ENCODE measurements at regions not wholly inside any gene's neighbourhood (a gene's known extent, or its start where the extent isn't known, plus 50 kb on each side); places are given as distances from the start of the nearest gene placed in this dataset.
"Not testable (repeated sequence)": the region's sequence is repeated elsewhere in the genome, so short reads cannot be mapped to it uniquely, and the experiment has no call there.

DNA sequence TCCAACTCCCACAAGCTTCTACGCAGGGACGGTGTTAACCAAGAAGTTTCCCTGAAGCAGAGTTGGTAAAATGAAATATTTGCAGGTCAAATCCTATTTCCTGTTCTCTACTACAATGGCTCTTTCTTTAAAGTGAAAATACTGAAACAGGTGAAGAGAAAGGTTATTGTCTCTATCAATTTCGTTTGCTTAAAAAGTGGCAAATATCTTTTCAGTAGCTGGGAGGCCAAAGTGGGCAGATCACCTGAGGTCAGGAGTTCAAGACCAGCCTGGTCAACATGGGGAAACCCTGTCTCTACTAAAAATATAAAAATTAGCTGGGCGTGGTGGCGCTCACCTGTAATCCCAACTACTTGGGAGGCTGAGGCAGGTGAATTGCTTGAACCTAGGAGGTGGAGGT, 134.2 kb upstream of the TPM1 start:
- H3K4me1 ChIP-seq (ENCODE audit: control insufficient read depth in 1 of 2, insufficient read depth in 2 of 2, low read length in 2 of 2): peaks cover 0 to 17% of the 10 kb centered on the region in 2 donors
- H3K27me3 ChIP-seq (ENCODE audit: low read depth, low read length); H3K9me3 ChIP-seq (ENCODE audit: control insufficient read depth in 1 of 2, low read length in 2 of 2); H3K4me3 ChIP-seq (ENCODE audit: low read depth in 1 of 2, low read length in 2 of 2); H3K36me3 ChIP-seq (ENCODE audit: control insufficient read depth in 1 of 2, insufficient read depth in 2 of 2, low read length in 2 of 2); H3K27ac ChIP-seq (ENCODE audit: low read length): not testable (repeated sequence)

DNA sequence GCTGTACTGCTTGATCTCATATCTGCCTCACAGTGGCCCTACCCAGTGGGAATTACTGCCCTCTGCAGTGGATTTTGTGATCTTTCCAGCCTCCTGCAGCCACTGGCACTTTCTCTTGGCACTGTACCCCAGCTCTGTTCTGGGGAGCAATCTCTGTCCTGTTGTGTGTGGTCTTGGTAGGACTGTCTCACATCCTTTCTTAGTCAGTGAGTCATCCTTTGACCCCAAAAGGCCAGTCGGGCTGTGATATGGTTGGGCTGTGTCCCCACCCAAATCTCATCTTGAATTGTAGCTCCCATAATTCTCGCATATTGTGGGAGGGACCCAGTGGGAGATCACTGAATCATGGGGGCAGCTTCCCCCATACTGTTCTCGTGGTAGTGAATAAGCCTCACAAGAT, 133.3 kb upstream of the TPM1 start:
- Histone ChIP-seq H3K4me1 (ENCODE audit: control insufficient read depth in 1 of 2, insufficient read depth in 2 of 2, low read length in 2 of 2) (peaks cover 0 to 15% of the 10 kb centered on the region in 2 donors), H3K27ac (ENCODE audit: low read length) (no peak overlapping the region), H3K36me3 (ENCODE audit: control insufficient read depth in 1 of 2, insufficient read depth in 2 of 2, low read length in 2 of 2) (no peaks in the 10 kb centered on the region), H3K27me3 (ENCODE audit: low read depth, low read length) (no peaks in the 10 kb centered on the region), H3K4me3 (ENCODE audit: low read depth in 1 of 2, low read length in 2 of 2) (no peak overlapping the region), H3K9me3 (ENCODE audit: control insufficient read depth in 1 of 2, low read length in 2 of 2) (no peaks in the 10 kb centered on the region)

DNA sequence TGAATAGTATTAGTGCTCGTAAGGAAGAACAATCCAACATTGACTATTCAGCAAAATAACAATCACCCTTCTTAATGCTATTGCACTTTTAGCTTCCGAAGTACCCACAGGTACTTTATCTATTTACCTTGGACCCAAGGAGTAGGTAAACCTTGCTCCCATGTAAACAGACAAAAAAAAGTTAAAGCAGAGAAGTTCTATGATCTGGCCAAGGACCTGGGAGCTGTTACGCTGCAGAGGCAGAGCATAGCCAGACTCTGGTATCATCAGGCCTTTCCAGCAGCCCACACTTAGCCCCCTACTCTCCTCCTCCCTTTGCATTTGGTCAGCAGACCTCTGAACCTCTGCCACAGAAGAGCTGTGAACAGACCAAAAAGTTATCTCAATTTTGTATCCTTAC, 130.3 kb upstream of the TPM1 start:
- H3K27me3 ChIP-seq (ENCODE audit: low read depth, low read length): peaks cover 4% of the 10 kb centered on the region
- H3K9me3 ChIP-seq (ENCODE audit: control insufficient read depth in 1 of 2, low read length in 2 of 2): no peaks in the 10 kb centered on the region
- no peak overlapping the region for H3K4me3 ChIP-seq (ENCODE audit: low read depth in 1 of 2, low read length in 2 of 2)
- no peak overlapping the region for H3K27ac ChIP-seq (ENCODE audit: low read length)
- H3K36me3 ChIP-seq (ENCODE audit: control insufficient read depth in 1 of 2, insufficient read depth in 2 of 2, low read length in 2 of 2): no peaks in the 10 kb centered on the region
- peaks cover 0 to 7% of the 10 kb centered on the region in 2 donors for H3K4me1 ChIP-seq (ENCODE audit: control insufficient read depth in 1 of 2, insufficient read depth in 2 of 2, low read length in 2 of 2)

DNA sequence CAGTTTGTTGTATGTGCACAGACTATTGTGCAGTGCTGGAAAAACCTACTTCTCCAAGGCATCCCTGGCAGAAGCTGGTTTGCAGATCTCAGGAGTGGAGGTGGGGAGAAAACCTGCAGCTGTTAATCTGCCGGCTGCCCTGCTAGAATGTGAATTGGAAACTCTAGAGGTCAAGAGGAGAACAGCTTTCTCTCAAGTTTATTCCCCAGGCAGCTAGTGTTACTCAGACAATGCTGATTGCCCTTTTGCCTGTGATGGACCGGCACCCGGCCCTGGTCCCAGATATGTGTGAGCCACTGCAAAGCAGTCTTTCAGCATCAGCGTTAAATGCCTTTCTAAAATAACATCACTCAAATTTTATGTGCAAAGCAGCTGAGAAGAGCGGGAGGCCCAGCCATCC, 129.7 kb upstream of the TPM1 start:
- no peak overlapping the region for H3K4me3 ChIP-seq (ENCODE audit: low read depth in 1 of 2, low read length in 2 of 2)
- H3K9me3 ChIP-seq (ENCODE audit: control insufficient read depth in 1 of 2, low read length in 2 of 2): no peaks in the 10 kb centered on the region
- no peak overlapping the region for H3K27ac ChIP-seq (ENCODE audit: low read length)
- no peaks in the 10 kb centered on the region for H3K36me3 ChIP-seq (ENCODE audit: control insufficient read depth in 1 of 2, insufficient read depth in 2 of 2, low read length in 2 of 2)
- peaks cover 0 to 4% of the 10 kb centered on the region in 2 donors for H3K4me1 ChIP-seq (ENCODE audit: control insufficient read depth in 1 of 2, insufficient read depth in 2 of 2, low read length in 2 of 2)
- peaks cover 4% of the 10 kb centered on the region for H3K27me3 ChIP-seq (ENCODE audit: low read depth, low read length)

DNA sequence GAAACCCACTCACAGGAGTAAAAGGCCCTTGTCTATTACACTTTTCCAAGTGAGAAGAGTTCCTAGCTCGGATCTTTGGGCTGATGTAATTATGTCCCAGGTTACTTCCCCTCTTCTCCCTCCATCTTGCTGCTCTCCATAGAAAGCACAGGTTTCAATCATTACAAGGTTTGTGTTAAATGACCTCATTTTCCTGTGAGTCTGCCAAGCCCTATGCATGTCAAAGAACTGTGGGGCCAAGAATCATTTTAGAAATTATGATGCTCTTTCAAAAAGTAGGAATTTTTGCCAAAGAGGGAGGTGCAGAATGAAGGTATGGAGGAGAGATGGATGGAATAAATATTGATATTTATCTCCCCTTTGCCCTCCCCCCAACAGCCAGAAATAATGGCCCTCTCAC, 129.3 kb upstream of the TPM1 start:
- Histone ChIP-seq H3K27ac (ENCODE audit: low read length) (no peak overlapping the region), H3K27me3 (ENCODE audit: low read depth, low read length) (peaks cover 4% of the 10 kb centered on the region), H3K4me3 (ENCODE audit: low read depth in 1 of 2, low read length in 2 of 2) (no peak overlapping the region), H3K4me1 (ENCODE audit: control insufficient read depth in 1 of 2, insufficient read depth in 2 of 2, low read length in 2 of 2) (no peaks in the 10 kb centered on the region), H3K9me3 (ENCODE audit: control insufficient read depth in 1 of 2, low read length in 2 of 2) (no peaks in the 10 kb centered on the region), H3K36me3 (ENCODE audit: control insufficient read depth in 1 of 2, insufficient read depth in 2 of 2, low read length in 2 of 2) (no peaks in the 10 kb centered on the region)

DNA sequence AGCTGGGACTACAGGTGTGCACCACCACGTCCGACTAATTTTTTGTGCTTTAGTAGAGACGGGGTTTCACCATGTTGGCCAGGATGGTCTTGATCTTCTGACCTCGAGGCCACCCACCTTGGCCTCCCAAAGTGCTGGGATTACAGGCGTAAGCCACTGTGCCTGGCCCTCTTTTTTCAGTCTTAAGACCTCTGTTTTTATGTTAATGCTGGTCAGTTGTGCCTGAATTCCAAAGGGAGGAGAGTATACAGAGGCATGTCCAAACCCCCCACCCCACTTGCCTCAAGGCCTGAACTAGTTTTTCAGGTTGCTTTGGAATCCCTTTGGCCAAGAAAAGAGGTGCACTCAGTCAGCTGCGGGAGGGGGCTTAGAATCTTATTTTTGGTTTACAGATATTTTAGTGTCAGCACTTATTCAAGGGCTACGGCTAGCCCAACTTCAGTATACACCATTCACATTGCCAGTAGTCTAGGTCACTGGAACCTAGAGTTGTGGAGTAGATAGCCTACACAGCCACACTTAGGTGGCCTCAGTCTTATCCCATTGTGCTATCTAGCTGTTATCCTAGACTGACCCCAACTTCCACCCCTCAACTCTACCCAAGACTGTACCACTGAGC, 128.0 kb upstream of the TPM1 start:
- Histone ChIP-seq H3K27ac (ENCODE audit: low read length) (no peak overlapping the region), H3K36me3 (ENCODE audit: control insufficient read depth in 1 of 2, insufficient read depth in 2 of 2, low read length in 2 of 2) (no peaks in the 10 kb centered on the region), H3K4me1 (ENCODE audit: control insufficient read depth in 1 of 2, insufficient read depth in 2 of 2, low read length in 2 of 2) (no peaks in the 10 kb centered on the region), H3K4me3 (ENCODE audit: low read depth in 1 of 2, low read length in 2 of 2) (no peak overlapping the region), H3K27me3 (ENCODE audit: low read depth, low read length) (peaks cover 4% of the 10 kb centered on the region), H3K9me3 (ENCODE audit: control insufficient read depth in 1 of 2, low read length in 2 of 2) (no peaks in the 10 kb centered on the region)

DNA sequence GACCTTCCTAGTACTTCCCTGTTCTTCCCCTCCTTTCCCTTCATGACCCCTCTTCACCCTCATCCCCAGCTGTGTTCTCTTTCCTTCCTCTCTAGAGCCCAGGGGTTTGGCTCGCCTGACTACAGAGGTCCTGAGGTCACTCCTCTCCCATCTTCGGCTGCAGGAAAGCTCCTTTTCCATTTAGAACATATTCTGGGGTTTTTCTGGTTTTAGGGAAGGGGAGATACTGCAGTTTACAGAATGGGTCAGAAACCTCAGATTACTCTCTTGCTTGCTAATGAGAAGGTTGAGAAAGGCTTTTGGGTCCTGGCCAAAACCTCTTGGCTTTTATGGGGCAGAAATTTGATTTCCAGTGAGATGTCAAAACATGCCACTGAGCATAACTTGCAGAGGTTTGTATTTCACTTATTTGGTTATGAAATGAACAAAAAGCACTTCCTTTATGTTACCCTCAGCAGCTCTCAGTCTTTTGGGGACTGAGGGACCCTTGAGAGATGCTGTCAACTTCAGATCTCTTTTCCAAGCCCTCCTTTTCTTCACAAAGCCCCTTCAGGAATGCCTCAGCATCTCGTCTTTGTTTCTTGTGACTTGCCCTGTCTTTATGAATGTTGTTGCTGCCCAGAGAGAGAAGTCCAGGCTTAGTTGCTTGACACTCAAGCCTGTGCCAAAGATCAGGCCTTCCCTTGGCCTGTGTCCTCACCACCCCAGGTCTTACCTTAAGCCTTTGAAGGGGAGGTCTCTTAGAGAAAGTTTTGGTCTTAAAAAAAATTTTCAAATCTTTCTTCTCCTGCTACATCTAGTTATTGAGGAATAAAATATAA, 121.7 kb upstream of the TPM1 start:
- Histone ChIP-seq H3K27me3 (ENCODE audit: low read depth, low read length) (peaks cover 4% of the 10 kb centered on the region), H3K4me3 (ENCODE audit: low read depth in 1 of 2, low read length in 2 of 2) (no peak overlapping the region), H3K36me3 (ENCODE audit: control insufficient read depth in 1 of 2, insufficient read depth in 2 of 2, low read length in 2 of 2) (no peaks in the 10 kb centered on the region), H3K27ac (ENCODE audit: low read length) (no peak overlapping the region), H3K4me1 (ENCODE audit: control insufficient read depth in 1 of 2, insufficient read depth in 2 of 2, low read length in 2 of 2) (no peaks in the 10 kb centered on the region), H3K9me3 (ENCODE audit: control insufficient read depth in 1 of 2, low read length in 2 of 2) (no peaks in the 10 kb centered on the region)

DNA sequence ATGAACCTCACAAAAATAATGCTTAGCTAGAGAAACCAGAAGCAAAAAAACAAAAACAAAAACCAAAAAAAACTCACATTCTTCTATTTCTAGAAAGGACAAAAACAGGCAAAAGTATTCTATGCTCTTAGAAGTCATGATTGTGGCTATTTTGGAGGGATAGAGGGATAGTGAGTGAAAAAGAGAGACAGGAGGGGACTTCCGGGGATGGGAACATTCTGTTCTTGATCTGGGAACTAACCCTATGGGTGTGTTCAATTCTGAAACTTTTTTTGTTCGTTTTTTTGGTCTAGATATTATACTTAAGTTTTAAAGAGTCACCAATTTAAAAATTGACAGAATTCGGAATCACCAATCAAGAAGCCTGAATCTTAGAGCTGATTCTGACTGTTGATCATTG, 120.0 kb upstream of the TPM1 start:
- Histone ChIP-seq H3K27me3 (ENCODE audit: low read depth, low read length) (no peaks in the 10 kb centered on the region), H3K9me3 (ENCODE audit: control insufficient read depth in 1 of 2, low read length in 2 of 2) (no peaks in the 10 kb centered on the region), H3K36me3 (ENCODE audit: control insufficient read depth in 1 of 2, insufficient read depth in 2 of 2, low read length in 2 of 2) (no peaks in the 10 kb centered on the region), H3K4me3 (ENCODE audit: low read depth in 1 of 2, low read length in 2 of 2) (no peak overlapping the region), H3K27ac (ENCODE audit: low read length) (no peak overlapping the region), H3K4me1 (ENCODE audit: control insufficient read depth in 1 of 2, insufficient read depth in 2 of 2, low read length in 2 of 2) (no peaks in the 10 kb centered on the region)

DNA sequence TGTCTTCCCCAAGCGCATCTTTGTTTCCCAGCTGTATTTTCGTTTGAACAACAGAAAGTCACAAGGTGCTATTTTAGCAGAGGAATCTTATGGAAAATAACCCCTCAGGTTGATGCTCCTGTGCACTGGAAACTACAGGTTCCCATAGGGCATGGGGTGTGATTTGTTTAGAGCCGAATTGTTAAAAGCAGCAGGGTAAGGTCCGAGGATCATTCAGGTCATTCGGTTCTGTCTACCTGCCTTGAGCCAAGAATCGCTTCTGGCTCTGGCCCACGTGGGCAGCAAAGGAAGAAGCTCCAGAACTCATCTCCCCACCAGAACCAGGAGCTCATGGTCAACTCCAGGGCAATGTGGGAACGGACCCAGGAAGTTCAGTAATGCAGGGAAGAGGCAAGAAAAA, 116.7 kb upstream of the TPM1 start:
- Histone ChIP-seq H3K27ac (ENCODE audit: low read length) (no peak overlapping the region), H3K27me3 (ENCODE audit: low read depth, low read length) (no peaks in the 10 kb centered on the region), H3K4me1 (ENCODE audit: control insufficient read depth in 1 of 2, insufficient read depth in 2 of 2, low read length in 2 of 2) (no peaks in the 10 kb centered on the region), H3K9me3 (ENCODE audit: control insufficient read depth in 1 of 2, low read length in 2 of 2) (no peaks in the 10 kb centered on the region), H3K36me3 (ENCODE audit: control insufficient read depth in 1 of 2, insufficient read depth in 2 of 2, low read length in 2 of 2) (no peaks in the 10 kb centered on the region), H3K4me3 (ENCODE audit: low read depth in 1 of 2, low read length in 2 of 2) (no peak overlapping the region)

DNA sequence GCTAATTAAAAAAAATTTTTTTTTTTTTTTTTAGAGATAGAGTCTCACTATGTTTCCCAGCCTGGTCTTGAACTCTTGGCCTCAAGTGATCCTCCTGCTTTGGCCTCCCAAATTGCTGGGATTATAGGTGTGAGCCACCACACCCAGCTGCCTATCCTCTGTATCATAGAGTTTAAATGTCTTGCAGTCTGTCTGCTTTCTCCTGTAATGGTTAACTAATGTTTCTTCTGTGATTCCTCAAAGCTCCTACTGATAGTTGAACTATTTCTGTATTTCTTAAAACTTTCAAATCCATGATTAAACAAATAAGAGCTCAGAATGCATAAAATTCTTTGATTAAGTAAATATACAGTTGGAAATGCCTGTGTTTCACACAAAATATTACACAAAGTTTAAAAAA, 115.4 kb upstream of the TPM1 start:
- Histone ChIP-seq H3K9me3 (ENCODE audit: control insufficient read depth in 1 of 2, low read length in 2 of 2) (no peaks in the 10 kb centered on the region), H3K27ac (ENCODE audit: low read length) (no peak overlapping the region), H3K27me3 (ENCODE audit: low read depth, low read length) (no peaks in the 10 kb centered on the region), H3K4me1 (ENCODE audit: control insufficient read depth in 1 of 2, insufficient read depth in 2 of 2, low read length in 2 of 2) (no peaks in the 10 kb centered on the region), H3K36me3 (ENCODE audit: control insufficient read depth in 1 of 2, insufficient read depth in 2 of 2, low read length in 2 of 2) (no peaks in the 10 kb centered on the region), H3K4me3 (ENCODE audit: low read depth in 1 of 2, low read length in 2 of 2) (no peak overlapping the region)

DNA sequence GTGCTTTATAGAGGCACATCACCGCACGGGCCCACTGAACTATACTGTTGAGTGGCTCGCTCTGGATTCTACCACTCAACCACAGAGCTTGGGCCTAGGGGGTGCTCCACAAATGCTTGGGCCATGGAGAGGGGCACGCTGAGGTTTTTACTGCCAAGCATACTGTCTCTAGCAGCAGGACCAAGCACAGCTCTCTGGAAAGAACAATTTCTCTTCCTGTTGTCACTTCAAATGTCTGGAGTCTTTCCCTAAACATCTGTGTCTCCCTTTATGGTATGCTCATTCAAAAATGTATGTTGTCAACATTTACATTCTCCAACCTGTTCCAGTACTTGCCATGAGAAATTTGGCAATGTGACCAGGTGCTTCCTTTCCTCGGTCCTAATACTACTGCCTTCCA, 114.7 kb upstream of the TPM1 start:
- Histone ChIP-seq H3K27ac (ENCODE audit: low read length) (no peak overlapping the region), H3K27me3 (ENCODE audit: low read depth, low read length) (no peaks in the 10 kb centered on the region), H3K9me3 (ENCODE audit: control insufficient read depth in 1 of 2, low read length in 2 of 2) (no peaks in the 10 kb centered on the region), H3K36me3 (ENCODE audit: control insufficient read depth in 1 of 2, insufficient read depth in 2 of 2, low read length in 2 of 2) (no peaks in the 10 kb centered on the region), H3K4me3 (ENCODE audit: low read depth in 1 of 2, low read length in 2 of 2) (no peak overlapping the region), H3K4me1 (ENCODE audit: control insufficient read depth in 1 of 2, insufficient read depth in 2 of 2, low read length in 2 of 2) (no peaks in the 10 kb centered on the region)

Measured in muscle layer of duodenum (tissue), 2 donors.